ENCODE measurements at regions not wholly inside any gene's neighbourhood (a gene's known extent, or its start where the extent isn't known, plus 50 kb on each side); places are given as distances from the start of the nearest gene placed in this dataset.

- no peak for TF ChIP-seq POLR2A (IDR thresholded peaks at IDR 0.05)
- no peak for TF ChIP-seq POLR2AphosphoS5 (IDR thresholded peaks at IDR 0.05)
- no peak for TF ChIP-seq EP300 (IDR thresholded peaks at IDR 0.05)
- no peak for TF ChIP-seq CTCF (IDR thresholded peaks at IDR 0.05)
- peaks cover 0 to 4% (median 0%) of the 10 kb centered on the region in 3 donors for H3K4me1 ChIP-seq
- no peaks in the 10 kb centered on the region for H3K9me3 ChIP-seq
- H3K4me3 ChIP-seq = no peak overlapping the region
- no peaks in the 10 kb centered on the region for H3K36me3 ChIP-seq
- H3K27ac ChIP-seq = peak overlapping the region in 3 of 4 donors; percentile 9 to 58 (median 27)
- ATAC-seq = no peak
- no peaks in the 10 kb centered on the region for H3K27me3 ChIP-seq
- whole genome bisulfite sequencing, 2 donors (ENCODE audit: low coverage in 1 of 2) = 77 to 82% methylated on average over 4 to 5 of the region's 5 CpGs
These were observed 53.6 kb upstream of the RAP1A start for GRCh38 chr1:111565968-111566367.

GRCh38 chr1:111568160-111568647, 51.4 kb upstream of the RAP1A start:
- H3K27me3 ChIP-seq = no peaks in the 10 kb centered on the region
- H3K4me3 ChIP-seq = no peak overlapping the region
- ATAC-seq = no peak
- 100% methylated on average over 1 of the region's 2 CpGs; no CpG with 5 or more reads in 1 of the 2 donors for WGBS, 2 donors (ENCODE audit: low coverage in 1 of 2)
- H3K9me3 ChIP-seq = no peaks in the 10 kb centered on the region
- H3K4me1 ChIP-seq = peaks cover 5 to 22% (median 9%) of the 10 kb centered on the region in 3 donors
- no peaks in the 10 kb centered on the region for H3K36me3 ChIP-seq
- TF ChIP-seq EP300 (IDR thresholded peaks at IDR 0.05) (no peak), POLR2A (IDR thresholded peaks at IDR 0.05) (no peak), CTCF (IDR thresholded peaks at IDR 0.05) (no peak), POLR2AphosphoS5 (IDR thresholded peaks at IDR 0.05) (no peak)
- H3K27ac ChIP-seq = no peak overlapping the region

All from gastroesophageal sphincter (tissue), 4 donors.